ENCODE measurements at regions not wholly inside any gene's neighbourhood (a gene's known extent, or its start where the extent isn't known, plus 50 kb on each side); places are given as distances from the start of the nearest gene placed in this dataset.

GRCh38 chr13:111920306-111920931 is 146.5 kb upstream of the SOX1 start:
- H3K36me3 ChIP-seq (replicated peaks in 1 of 2; ENCODE audit: control insufficient read depth in 1 of 2, insufficient read depth in 2 of 2, low read length in 1 of 2): no peaks in the 10 kb centered on the region
- H3K9me2 ChIP-seq: no peaks in the 10 kb centered on the region
- ChIA-PET CTCF (no interaction called here), POLR2A (no interaction called here)
- no peak overlapping the region for H3K27ac ChIP-seq (ENCODE audit: low read depth in 2 of 2, low read length in 1 of 2)
- no peak for TF ChIP-seq RCOR1 (IDR thresholded peaks at IDR 0.05; ENCODE audit: low read length)
- TF ChIP-seq TEAD4 (IDR thresholded peaks at IDR 0.05; ENCODE audit: borderline replicate concordance, insufficient read depth): no peak
- TF ChIP-seq USF2 (IDR thresholded peaks at IDR 0.05; ENCODE audit: borderline replicate concordance, low read depth, low read length): no peak
- TF ChIP-seq EP300 (IDR thresholded peaks at IDR 0.05; ENCODE audit: borderline replicate concordance in 1 of 2, low read depth in 1 of 2, low read length in 1 of 2): no peak
- no peak for TF ChIP-seq CHD2 (IDR thresholded peaks at IDR 0.05; ENCODE audit: low read length, partially characterized antibody)
- no peak for TF ChIP-seq FOXM1 (IDR thresholded peaks at IDR 0.05; ENCODE audit: low read depth)
- TF ChIP-seq POLR2AphosphoS5 (IDR thresholded peaks at IDR 0.05; ENCODE audit: low read depth, low read length): no peak
- TF ChIP-seq RAD21 (IDR thresholded peaks at IDR 0.05; ENCODE audit: low read length): no peak
- no peak for TF ChIP-seq GABPA (IDR thresholded peaks at IDR 0.05; ENCODE audit: low read depth)
- no peaks in the 10 kb centered on the region; the same call in 1 of the 2 replicates for H3K27me3 ChIP-seq (ENCODE audit: insufficient read depth)
- H2AFZ ChIP-seq (ENCODE audit: low read depth): no peak overlapping the region
- no peak for DNase-seq
- H3K9me3 ChIP-seq: no peaks in the 10 kb centered on the region
- WGBS (ENCODE audit: low lambda C conversion rate): 5% methylated on average over 16 of the region's 21 CpGs
- no peak overlapping the region for H3K9ac ChIP-seq
- H3K4me1 ChIP-seq (ENCODE audit: control insufficient read depth in 1 of 2, insufficient read depth in 2 of 2, low read depth in 1 of 2, low read length in 1 of 2): no peaks in the 10 kb centered on the region
- H3K79me2 ChIP-seq (ENCODE audit: insufficient read depth): no peaks in the 10 kb centered on the region
- H3F3A ChIP-seq (replicated peaks; ENCODE audit: insufficient read depth): no peaks in the 10 kb centered on the region
- no peak overlapping the region for H3K4me3 ChIP-seq (ENCODE audit: low read depth in 2 of 2, low read length in 1 of 2)
- no peaks in the 10 kb centered on the region for H4K20me1 ChIP-seq (ENCODE audit: insufficient read depth)
- H3K4me2 ChIP-seq: no peak overlapping the region

- Histone ChIP-seq H4K20me1 (ENCODE audit: insufficient read depth) (no peaks in the 10 kb centered on the region), H3K27ac (ENCODE audit: low read depth in 2 of 2, low read length in 1 of 2) (no peak overlapping the region), H3K4me3 (ENCODE audit: low read depth in 2 of 2, low read length in 1 of 2) (no peak overlapping the region), H3K36me3 (replicated peaks in 1 of 2; ENCODE audit: control insufficient read depth in 1 of 2, insufficient read depth in 2 of 2, low read length in 1 of 2) (no peaks in the 10 kb centered on the region), H3K27me3 (ENCODE audit: insufficient read depth) (no peaks in the 10 kb centered on the region; the same call in 1 of the 2 replicates), H3K9ac (no peak overlapping the region), H3F3A (replicated peaks; ENCODE audit: insufficient read depth) (no peaks in the 10 kb centered on the region), H3K9me3 (no peaks in the 10 kb centered on the region), H3K9me2 (no peaks in the 10 kb centered on the region), H3K4me1 (ENCODE audit: control insufficient read depth in 1 of 2, insufficient read depth in 2 of 2, low read depth in 1 of 2, low read length in 1 of 2) (no peaks in the 10 kb centered on the region), H3K4me2 (no peak overlapping the region), H3K79me2 (ENCODE audit: insufficient read depth) (no peaks in the 10 kb centered on the region), H2AFZ (ENCODE audit: low read depth) (no peak overlapping the region)
- no peak for DNase-seq
- 20% methylated on average over 25 of the region's 30 CpGs for WGBS (ENCODE audit: low lambda C conversion rate)
- CTCF ChIA-PET: no interaction called here
- POLR2A ChIA-PET: no interaction called here
- TF ChIP-seq EZH2phosphoT487 (IDR thresholded peaks at IDR 0.05; ENCODE audit: borderline replicate concordance, low read depth) (no peak), MXI1 (IDR thresholded peaks at IDR 0.05; ENCODE audit: low read depth, low read length) (no peak), FOXJ3 (CRISPR knock-in tag; IDR thresholded peaks at IDR 0.05) (no peak), CHD2 (IDR thresholded peaks at IDR 0.05; ENCODE audit: low read length, partially characterized antibody) (no peak), TAF1 (IDR thresholded peaks at IDR 0.05; ENCODE audit: borderline replicate concordance, low read depth, low read length) (no peak), POLR2AphosphoS5 (IDR thresholded peaks at IDR 0.05; ENCODE audit: low read depth, low read length) (no peak), NRF1 (IDR thresholded peaks at IDR 0.05; ENCODE audit: low read depth, low read length) (no peak)
These were observed 145.8 kb upstream of the SOX1 start for GRCh38 chr13:111920932-111921705.

All from SK-N-SH (cell line).